Stimulated activated CD8-positive, alpha-beta memory T cell treated with anti-CD3 and anti-CD28 coated beads, Interleukin-12 subunit alpha, Interleukin-12 subunit beta, amount 100 ng/mL, for 1 hour (primary cell): ENCODE measurements at regions not wholly inside any gene's neighbourhood (a gene's known extent, or its start where the extent isn't known, plus 50 kb on each side); places are given as distances from the start of the nearest gene placed in this dataset.
"Not testable (repeated sequence)": the region's sequence is repeated elsewhere in the genome, so short reads cannot be mapped to it uniquely, and the experiment has no call there.

ENCODE experiments used
- DNase-seq: peaks from one replicate; pipeline ENCODE4 v3.0.0-alpha.2; 2020; ENCODE audit warnings: low read depth

GRCh38 chr9:34907044-34907443 lies 51.0 kb upstream of the PHF24 start:
- no peak for DNase-seq

- DNase-seq, result peak; percentile 62
Measured at GRCh38 chr9:34899535-34900158, 58.4 kb upstream of the PHF24 start.

GRCh38 chr9:34898846-34899245 lies 59.2 kb upstream of the PHF24 start:
- DNase-seq, result no peak

- no peak for DNase-seq
Measured at GRCh38 chr9:34896112-34896511, 62.0 kb upstream of the PHF24 start.

GRCh38 chr9:34892886-34893285 lies 65.2 kb upstream of the PHF24 start:
- no peak for DNase-seq

GRCh38 chr9:34891386-34891785 lies 66.7 kb upstream of the PHF24 start:
- DNase-seq, result no peak

- no peak for DNase-seq
Measured at GRCh38 chr9:34887841-34888240, 70.2 kb upstream of the PHF24 start.

- DNase-seq, result no peak
Measured at GRCh38 chr9:34884747-34885189, 73.3 kb upstream of the PHF24 start.

GRCh38 chr9:34876096-34876495 lies 82.0 kb upstream of the PHF24 start:
- DNase-seq, result no peak

GRCh38 chr9:34869390-34869789 lies 88.7 kb upstream of the PHF24 start:
- DNase-seq, result no peak

GRCh38 chr9:34866614-34867013 lies 91.5 kb upstream of the PHF24 start:
- DNase-seq, result no peak

GRCh38 chr9:34863426-34863825 lies 94.7 kb upstream of the PHF24 start:
- DNase-seq, result no peak

GRCh38 chr9:34862836-34863235 lies 95.2 kb upstream of the PHF24 start:
- DNase-seq, result no peak

GRCh38 chr9:34862043-34862442 lies 96.0 kb upstream of the PHF24 start:
- DNase-seq, result no peak

GRCh38 chr9:34855016-34855415 lies 103.1 kb upstream of the PHF24 start:
- DNase-seq, result not testable (repeated sequence)

GRCh38 chr9:34830068-34830467 lies 120.1 kb upstream of the CCL21 start:
- no peak for DNase-seq

GRCh38 chr9:34826999-34827538 lies 117.1 kb upstream of the CCL21 start:
- DNase-seq, result no peak

- DNase-seq, result no peak
Measured at GRCh38 chr9:34825775-34826174, 115.8 kb upstream of the CCL21 start.

- no peak for DNase-seq
Measured at GRCh38 chr9:34823778-34824177, 113.8 kb upstream of the CCL21 start.

- no peak for DNase-seq
Measured at GRCh38 chr9:34810187-34810524, 100.2 kb upstream of the CCL21 start.

- DNase-seq, result no peak
Measured at GRCh38 chr9:34809504-34810186, 99.7 kb upstream of the CCL21 start.

GRCh38 chr9:34802916-34803315 lies 93.0 kb upstream of the CCL21 start:
- DNase-seq, result no peak

GRCh38 chr9:34797367-34797766 lies 87.4 kb upstream of the CCL21 start:
- no peak for DNase-seq

- DNase-seq, result no peak
Measured at GRCh38 chr9:34796924-34797323, 87.0 kb upstream of the CCL21 start.
